PC-9 (cell line): ENCODE measurements at regions not wholly inside any gene's neighbourhood (a gene's known extent, or its start where the extent isn't known, plus 50 kb on each side); places are given as distances from the start of the nearest gene placed in this dataset.

Experiments
- CTCF ChIP-seq: fragments of 200-600 bp; sonication (generic); conservative IDR thresholded peaks from 2 replicates; pipeline ENCODE4 v1.6.1; 2017; ENCODE audit warnings: mixed run types, antibody characterized with exemption, mild to moderate bottlenecking, moderate library complexity
- EZH2 ChIP-seq: fragments of 200-600 bp; sonication (generic); IDR thresholded peaks from 2 replicates; pipeline ENCODE4 v1.8.0; 2017; ENCODE audit warnings: antibody characterized with exemption, low read depth

GRCh38 chr6:168188369-168189199, 109.6 kb upstream of the FRMD1 start:
- TF ChIP-seq CTCF, result no peak
- no peak for TF ChIP-seq EZH2
